SK-N-SH treated with all-trans-retinoic acid at 6 μM for 48 hours (cell line): ENCODE measurements at regions not wholly inside any gene's neighbourhood (a gene's known extent, or its start where the extent isn't known, plus 50 kb on each side); places are given as distances from the start of the nearest gene placed in this dataset.

Source experiments
- BACH2 ChIP-seq: fragments of 250-450 bp; sonication (Bioruptor Pico); IDR thresholded peaks from 2 replicates; pipeline ENCODE4 v1.9.0; 2021; ENCODE audit warnings: mild to moderate bottlenecking, borderline replicate concordance
- CSDC2 ChIP-seq: fragments of 250-450 bp; sonication (Bioruptor Pico); IDR thresholded peaks from 2 replicates; pipeline ENCODE4 v1.5.0; 2020; ENCODE audit warnings: mild to moderate bottlenecking, moderate library complexity
- ESRRG ChIP-seq: fragments of 250-450 bp; sonication (Bioruptor Pico); IDR thresholded peaks from 2 replicates; pipeline ENCODE4 v1.6.1; 2021; ENCODE audit warnings: mild to moderate bottlenecking
- OSR1 ChIP-seq: fragments of 250-450 bp; sonication (Bioruptor Pico); IDR thresholded peaks from 2 replicates; pipeline ENCODE4 v1.8.0; 2022; ENCODE audit warnings: moderate library complexity, mild to moderate bottlenecking, inconsistent platforms
- PPARA ChIP-seq: fragments of 250-450 bp; sonication (Bioruptor Pico); IDR thresholded peaks from 2 replicates; pipeline ENCODE4 v1.5.0; 2020; ENCODE audit warnings: mild to moderate bottlenecking, borderline replicate concordance
- SNAI2 ChIP-seq: fragments of 250-450 bp; sonication (Bioruptor Pico); IDR thresholded peaks from 2 replicates; pipeline ENCODE4 v1.5.0; 2020; ENCODE audit warnings: mild to moderate bottlenecking, moderate library complexity
- TCF4 ChIP-seq: fragments of 250-450 bp; sonication (Bioruptor Pico); IDR thresholded peaks from 2 replicates; pipeline ENCODE4 v1.8.0; 2021; ENCODE audit warnings: mild to moderate bottlenecking, moderate library complexity, borderline replicate concordance
- TOX ChIP-seq: fragments of 250-450 bp; sonication (Bioruptor Pico); IDR thresholded peaks from 2 replicates; pipeline ENCODE4 v1.8.0; 2021; ENCODE audit warnings: mild to moderate bottlenecking, moderate library complexity, borderline replicate concordance
- ZC3H10 ChIP-seq: fragments of 250-450 bp; sonication (Bioruptor Pico); IDR thresholded peaks from 2 replicates; pipeline ENCODE4 v1.5.1; 2021; ENCODE audit warnings: mild to moderate bottlenecking, moderate library complexity
- ZFP3 ChIP-seq: fragments of 250-450 bp; sonication (Bioruptor Pico); IDR thresholded peaks from 2 replicates; pipeline ENCODE4 v1.5.0; 2020; ENCODE audit warnings: mild to moderate bottlenecking, moderate library complexity
- ZFP30 ChIP-seq: fragments of 450-650 bp; formaldehyde crosslinking; IDR thresholded peaks from 2 replicates; pipeline ENCODE4 v1.5.0; 2022; ENCODE audit warnings: mild to moderate bottlenecking, moderate library complexity
- ZNF565 ChIP-seq: fragments of 450-650 bp; formaldehyde crosslinking; conservative IDR thresholded peaks from 2 replicates; pipeline ENCODE4 v1.5.0; 2020; ENCODE audit warnings: low read depth, mild to moderate bottlenecking, moderate library complexity
- TF ChIP-seq, protein P1 (sequence below): fragments of 250-450 bp; sonication (Bioruptor Pico); IDR thresholded peaks from 2 replicates; pipeline ENCODE4 v1.8.0; 2020; ENCODE audit warnings: mild to moderate bottlenecking, moderate library complexity, borderline replicate concordance
- TF ChIP-seq, protein P2 (sequence below): fragments of 250-450 bp; sonication (Bioruptor Pico); IDR thresholded peaks from 2 replicates; pipeline ENCODE4 v1.5.1; 2020; ENCODE audit warnings: low read depth, mild to moderate bottlenecking, moderate library complexity

DNA sequence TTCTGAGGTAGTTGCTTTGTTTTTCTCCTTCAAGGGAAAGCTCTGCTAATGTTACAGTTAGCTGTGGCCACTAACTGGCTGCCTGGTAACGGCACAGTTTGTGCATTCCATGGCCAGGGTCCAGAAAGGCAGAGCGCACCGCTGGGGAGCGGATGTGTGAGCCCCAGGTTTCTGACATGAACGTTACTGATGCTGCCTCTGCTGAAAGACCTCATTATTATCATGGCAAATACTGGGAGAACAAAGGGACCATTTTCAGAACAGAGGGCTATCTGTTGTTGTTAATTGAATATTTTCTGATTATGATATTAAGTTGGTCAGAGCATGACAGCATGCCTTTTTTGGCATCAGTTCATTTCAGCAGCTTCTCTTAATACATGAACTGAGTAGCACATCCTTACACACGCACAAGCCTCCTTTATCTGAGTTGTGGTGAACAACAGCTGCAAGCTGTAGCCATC, 134.1 kb downstream of the NUDT12 start:
- TF ChIP-seq, protein P1, sequence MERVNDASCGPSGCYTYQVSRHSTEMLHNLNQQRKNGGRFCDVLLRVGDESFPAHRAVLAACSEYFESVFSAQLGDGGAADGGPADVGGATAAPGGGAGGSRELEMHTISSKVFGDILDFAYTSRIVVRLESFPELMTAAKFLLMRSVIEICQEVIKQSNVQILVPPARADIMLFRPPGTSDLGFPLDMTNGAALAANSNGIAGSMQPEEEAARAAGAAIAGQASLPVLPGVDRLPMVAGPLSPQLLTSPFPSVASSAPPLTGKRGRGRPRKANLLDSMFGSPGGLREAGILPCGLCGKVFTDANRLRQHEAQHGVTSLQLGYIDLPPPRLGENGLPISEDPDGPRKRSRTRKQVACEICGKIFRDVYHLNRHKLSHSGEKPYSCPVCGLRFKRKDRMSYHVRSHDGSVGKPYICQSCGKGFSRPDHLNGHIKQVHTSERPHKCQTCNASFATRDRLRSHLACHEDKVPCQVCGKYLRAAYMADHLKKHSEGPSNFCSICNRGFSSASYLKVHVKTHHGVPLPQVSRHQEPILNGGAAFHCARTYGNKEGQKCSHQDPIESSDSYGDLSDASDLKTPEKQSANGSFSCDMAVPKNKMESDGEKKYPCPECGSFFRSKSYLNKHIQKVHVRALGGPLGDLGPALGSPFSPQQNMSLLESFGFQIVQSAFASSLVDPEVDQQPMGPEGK (CRISPR knock-in tag): no peak
- TF ChIP-seq, protein P2, sequence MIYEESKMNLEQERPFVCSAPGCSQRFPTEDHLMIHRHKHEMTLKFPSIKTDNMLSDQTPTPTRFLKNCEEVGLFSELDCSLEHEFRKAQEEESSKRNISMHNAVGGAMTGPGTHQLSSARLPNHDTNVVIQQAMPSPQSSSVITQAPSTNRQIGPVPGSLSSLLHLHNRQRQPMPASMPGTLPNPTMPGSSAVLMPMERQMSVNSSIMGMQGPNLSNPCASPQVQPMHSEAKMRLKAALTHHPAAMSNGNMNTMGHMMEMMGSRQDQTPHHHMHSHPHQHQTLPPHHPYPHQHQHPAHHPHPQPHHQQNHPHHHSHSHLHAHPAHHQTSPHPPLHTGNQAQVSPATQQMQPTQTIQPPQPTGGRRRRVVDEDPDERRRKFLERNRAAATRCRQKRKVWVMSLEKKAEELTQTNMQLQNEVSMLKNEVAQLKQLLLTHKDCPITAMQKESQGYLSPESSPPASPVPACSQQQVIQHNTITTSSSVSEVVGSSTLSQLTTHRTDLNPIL (CRISPR knock-in tag): no peak
- TF ChIP-seq ZNF565 (CRISPR knock-in tag) (no peak), ESRRG (CRISPR knock-in tag) (no peak), CSDC2 (no peak), ZFP30 (no peak), PPARA (CRISPR knock-in tag) (no peak), TOX (no peak), BACH2 (CRISPR knock-in tag) (no peak), TCF4 (no peak), ZC3H10 (CRISPR knock-in tag) (no peak), SNAI2 (CRISPR knock-in tag) (no peak), ZFP3 (no peak), OSR1 (CRISPR knock-in tag) (no peak)
